ENCODE measurements at regions not wholly inside any gene's neighbourhood (a gene's known extent, or its start where the extent isn't known, plus 50 kb on each side); places are given as distances from the start of the nearest gene placed in this dataset.

DNA sequence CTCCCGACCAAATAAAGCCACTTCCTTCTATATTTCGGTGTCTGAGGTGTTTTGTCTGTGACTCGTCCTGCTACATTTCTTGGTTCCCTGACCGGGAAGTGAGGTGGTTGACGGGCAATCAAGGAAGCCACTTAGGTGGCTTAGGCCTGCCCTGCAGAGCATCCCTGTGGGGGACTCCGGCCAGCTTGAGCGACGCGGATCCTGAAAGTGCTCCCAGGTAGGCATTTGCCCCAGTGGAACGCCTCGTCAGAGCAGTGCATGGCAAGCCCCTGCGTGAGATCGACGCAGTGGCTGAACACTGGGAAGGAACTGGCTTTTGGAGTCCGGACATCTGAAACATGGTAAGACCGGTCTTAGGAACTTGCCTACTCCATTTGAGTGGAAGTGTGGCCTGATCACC is 157.2 kb upstream of the COX7C start:
- TF ChIP-seq POLR2AphosphoS5 (IDR thresholded peaks at IDR 0.05; ENCODE audit: borderline replicate concordance, low read depth, low read length) (no peak), EZH2 (IDR thresholded peaks at IDR 0.05) (no peak), FOXP2 (optimal IDR thresholded peaks at IDR 0.05; ENCODE audit: control extremely low read depth, extremely low read length, insufficient read depth) (no peak)
